Mucosa of rectum (tissue), 2 donors: ENCODE measurements at regions not wholly inside any gene's neighbourhood (a gene's known extent, or its start where the extent isn't known, plus 50 kb on each side); places are given as distances from the start of the nearest gene placed in this dataset.
"Not testable (repeated sequence)": the region's sequence is repeated elsewhere in the genome, so short reads cannot be mapped to it uniquely, and the experiment has no call there.

Source experiments
- H3K27ac ChIP-seq, 2 donors: one replicate each; pipeline ENCODE4 v1.7.0; 2013; ENCODE audit warnings: inconsistent platforms in 2 of 2, low read depth in 2 of 2, low read length in 2 of 2
- H3K27me3 ChIP-seq, 2 donors: one replicate each; pipeline ENCODE4 v1.7.0; 2013; ENCODE audit warnings: low read length in 2 of 2; ENCODE audit not compliant: control insufficient read depth in 2 of 2, insufficient read depth in 2 of 2
- H3K36me3 ChIP-seq, 2 donors: one replicate each; pipeline ENCODE4 v1.7.0; 2013; ENCODE audit warnings: low read length in 2 of 2; ENCODE audit not compliant: control insufficient read depth in 2 of 2, insufficient read depth in 2 of 2
- H3K4me1 ChIP-seq, 2 donors: one replicate each; pipeline ENCODE4 v1.7.0; 2013; ENCODE audit warnings: low read length in 2 of 2, mild to moderate bottlenecking in 1 of 2; ENCODE audit not compliant: control insufficient read depth in 2 of 2, insufficient read depth in 2 of 2
- H3K4me3 ChIP-seq, 2 donors: one replicate each; pipeline ENCODE4 v1.7.0; 2013; ENCODE audit warnings: low read length in 2 of 2
- H3K9ac ChIP-seq, 2 donors: one replicate each; pipeline ENCODE4 v1.7.0; 2013; ENCODE audit warnings: low read length in 2 of 2, low read depth in 1 of 2, mild to moderate bottlenecking in 1 of 2
- H3K9me3 ChIP-seq, 2 donors: one replicate each; pipeline ENCODE4 v1.7.0; 2013; ENCODE audit warnings: low read length in 2 of 2; ENCODE audit not compliant: control insufficient read depth in 2 of 2
- donor health status: healthy.
- donor health status: Normal muscosa, but diverticular disease.

DNA sequence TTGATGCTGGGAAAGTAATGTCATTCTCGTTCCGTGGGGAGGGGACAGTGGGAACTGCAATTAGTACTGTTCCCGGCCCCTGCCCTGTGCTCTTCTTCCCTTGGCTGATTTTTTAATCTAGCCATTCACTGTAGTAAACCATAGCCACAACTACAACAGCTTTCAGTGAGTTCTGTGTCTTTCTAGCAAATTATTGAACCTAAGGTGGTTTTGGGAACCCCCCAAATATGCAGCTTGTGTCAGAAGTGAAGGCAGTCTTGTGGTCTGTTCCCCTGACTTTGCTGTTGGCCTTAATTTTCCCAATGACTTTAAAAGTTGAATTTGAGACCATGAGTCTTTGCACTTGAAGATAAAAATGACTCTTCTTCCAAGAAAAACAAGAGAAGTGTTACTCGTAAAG lies 114.3 kb upstream of the ETV6 start:
- no peaks in the 10 kb centered on the region for H3K27me3 ChIP-seq
- H3K27ac ChIP-seq = no peak overlapping the region
- no peak overlapping the region for H3K9ac ChIP-seq
- H3K4me3 ChIP-seq = no peak overlapping the region
- no peaks in the 10 kb centered on the region for H3K36me3 ChIP-seq
- no peaks in the 10 kb centered on the region for H3K9me3 ChIP-seq
- H3K4me1 ChIP-seq = no peaks in the 10 kb centered on the region

DNA sequence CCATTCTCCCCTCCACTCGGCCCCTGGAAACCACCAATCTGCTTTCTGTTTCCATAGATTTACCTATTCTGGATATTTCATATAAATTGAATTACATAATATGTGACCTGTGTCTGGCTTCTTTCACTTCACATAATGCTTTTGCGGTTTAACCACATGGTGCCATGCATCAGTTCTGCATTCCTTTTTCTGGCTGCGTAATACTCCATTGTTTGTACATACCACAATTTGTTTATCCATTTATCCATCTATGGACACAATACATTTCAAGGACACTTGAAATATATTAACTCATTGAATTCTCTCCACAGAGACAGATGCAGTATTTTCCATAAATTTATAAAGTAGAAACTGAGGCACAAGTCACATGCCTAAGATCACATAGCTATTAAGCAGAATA lies 110.3 kb upstream of the ETV6 start:
- Histone ChIP-seq H3K4me3 (no peak overlapping the region), H3K27me3 (no peaks in the 10 kb centered on the region), H3K4me1 (no peaks in the 10 kb centered on the region), H3K9me3 (no peaks in the 10 kb centered on the region), H3K27ac (no peak overlapping the region), H3K36me3 (no peaks in the 10 kb centered on the region), H3K9ac (no peak overlapping the region)

DNA sequence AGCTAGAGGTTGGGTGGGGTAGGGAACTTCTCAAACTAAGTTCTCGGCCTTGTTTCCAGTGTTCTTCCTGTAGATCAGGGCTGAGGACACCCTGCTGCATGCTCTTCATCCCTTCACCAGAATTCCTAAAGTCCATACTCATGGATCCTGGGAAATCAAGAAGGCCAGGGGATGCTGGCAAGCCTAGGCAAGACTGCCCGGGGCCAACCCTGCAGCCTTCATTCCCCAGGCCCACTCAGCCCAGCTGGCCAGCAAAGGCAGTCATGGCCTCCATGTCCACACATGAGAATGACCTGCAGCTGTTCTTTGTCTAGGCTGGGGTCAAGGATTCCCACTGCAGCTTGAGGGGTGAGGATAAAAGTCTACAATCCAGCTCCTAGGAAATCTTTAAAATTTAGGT lies 109.3 kb upstream of the ETV6 start:
- Histone ChIP-seq H3K9me3 (no peaks in the 10 kb centered on the region), H3K4me1 (no peaks in the 10 kb centered on the region), H3K4me3 (no peak overlapping the region)

DNA sequence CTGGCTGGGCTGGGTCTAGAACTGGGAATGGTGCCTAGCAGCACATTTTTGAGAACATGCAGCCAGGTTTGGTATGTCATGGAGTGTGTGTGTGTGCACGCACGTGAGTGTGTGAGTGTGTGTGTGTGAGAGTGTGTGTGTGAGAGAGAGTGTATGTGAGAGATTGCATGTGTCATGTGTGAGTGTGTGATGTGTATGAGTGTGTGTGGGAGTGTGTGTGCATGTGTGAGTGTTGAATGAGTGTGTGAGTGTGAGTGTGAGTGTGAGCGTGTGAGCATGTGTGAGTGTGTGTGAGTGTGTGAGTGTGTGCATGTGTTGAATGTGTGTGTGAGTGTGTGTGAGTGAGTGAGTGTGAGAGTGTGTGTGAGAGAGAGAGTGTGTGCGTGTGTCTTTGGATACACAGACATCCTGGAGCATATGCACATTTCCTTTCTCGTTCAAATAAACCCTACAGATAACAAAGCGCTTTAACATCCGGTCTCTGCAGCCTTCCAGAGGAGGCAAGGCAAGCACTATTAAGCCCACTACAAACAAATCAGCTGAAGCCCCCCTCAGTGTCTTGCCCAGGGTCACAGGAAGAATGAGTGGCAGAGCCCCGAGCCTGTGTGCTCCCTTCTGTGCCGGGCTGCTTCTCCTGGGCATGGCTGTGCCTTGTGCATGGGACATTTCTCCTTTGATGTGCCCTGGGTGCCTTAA lies 108.7 kb upstream of the ETV6 start:
- Histone ChIP-seq H3K36me3 (no peaks in the 10 kb centered on the region), H3K4me3 (no peak overlapping the region), H3K9ac (no peak overlapping the region), H3K27me3 (no peaks in the 10 kb centered on the region), H3K4me1 (peaks cover 0 to 3% of the 10 kb centered on the region in 2 donors), H3K9me3 (no peaks in the 10 kb centered on the region), H3K27ac (no peak overlapping the region)

More for the DNA sequence above, 109.3 kb upstream of the ETV6 start:
- no peaks in the 10 kb centered on the region for H3K27me3 ChIP-seq
- H3K36me3 ChIP-seq = no peaks in the 10 kb centered on the region
- H3K9ac ChIP-seq = no peak overlapping the region
- H3K27ac ChIP-seq = no peak overlapping the region

DNA sequence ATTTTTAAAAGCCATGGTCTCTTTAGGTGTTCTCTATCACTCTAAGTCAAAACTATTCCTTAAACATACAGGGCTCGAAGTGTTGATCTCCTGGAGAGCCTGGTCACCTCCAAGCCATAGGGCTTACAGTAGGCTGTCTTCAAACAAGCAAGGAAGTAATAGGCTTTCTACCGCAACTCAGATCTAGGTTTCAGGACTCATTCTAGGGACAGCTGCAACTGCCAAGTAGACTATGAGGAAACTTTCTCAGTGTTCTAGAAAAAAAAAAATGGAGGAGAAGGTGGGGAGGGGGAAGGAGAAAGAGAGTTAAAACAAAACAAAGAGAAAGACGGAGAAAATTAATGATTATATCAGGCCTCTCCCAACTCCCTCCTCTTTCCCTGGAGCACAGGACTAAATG lies 106.9 kb upstream of the ETV6 start:
- Histone ChIP-seq H3K9ac (no peak overlapping the region), H3K4me3 (no peak overlapping the region), H3K27me3 (no peaks in the 10 kb centered on the region)

DNA sequence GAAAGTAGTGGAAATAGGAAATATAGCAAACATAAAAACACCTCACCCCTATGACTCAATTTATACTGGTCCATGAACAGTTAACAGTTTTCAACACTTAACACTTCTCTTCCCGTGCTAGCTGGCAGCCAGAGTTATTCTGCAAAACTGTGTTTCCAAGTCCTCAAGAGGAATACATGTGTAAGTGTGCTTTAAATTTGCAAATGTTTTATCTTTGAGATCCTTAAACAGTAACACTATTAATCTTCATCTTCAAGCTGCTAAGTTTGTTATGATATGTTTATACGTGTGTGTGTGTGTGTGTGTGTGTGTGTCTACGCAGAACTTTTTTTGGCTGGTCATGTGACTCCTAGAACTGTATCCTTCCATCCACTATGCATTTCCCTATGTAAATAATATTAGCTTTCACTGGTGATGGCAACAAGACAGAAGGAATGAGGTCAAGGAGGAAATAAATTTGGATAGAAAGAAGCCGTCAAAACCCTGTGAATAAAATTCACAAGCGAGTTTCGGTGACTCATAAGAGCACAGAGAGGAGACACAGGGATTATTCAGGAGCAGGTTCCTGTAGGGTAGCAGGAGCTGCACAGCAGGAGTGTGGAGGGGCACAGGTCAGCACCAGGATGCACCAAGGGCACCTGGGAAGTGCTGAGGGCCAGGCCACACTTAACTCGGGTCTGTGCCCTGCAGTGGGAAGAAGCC lies 105.9 kb upstream of the ETV6 start:
- Histone ChIP-seq H3K27me3 (no peaks in the 10 kb centered on the region), H3K4me1 (peaks cover 0 to 3% of the 10 kb centered on the region in 2 donors), H3K36me3 (no peaks in the 10 kb centered on the region), H3K27ac (no peak overlapping the region), H3K9ac (no peak overlapping the region), H3K9me3 (no peaks in the 10 kb centered on the region), H3K4me3 (no peak overlapping the region)

More for the DNA sequence above, 106.9 kb upstream of the ETV6 start:
- Histone ChIP-seq H3K27ac (no peak overlapping the region), H3K4me1 (peaks cover 0 to 3% of the 10 kb centered on the region in 2 donors), H3K9me3 (no peaks in the 10 kb centered on the region), H3K36me3 (no peaks in the 10 kb centered on the region)

DNA sequence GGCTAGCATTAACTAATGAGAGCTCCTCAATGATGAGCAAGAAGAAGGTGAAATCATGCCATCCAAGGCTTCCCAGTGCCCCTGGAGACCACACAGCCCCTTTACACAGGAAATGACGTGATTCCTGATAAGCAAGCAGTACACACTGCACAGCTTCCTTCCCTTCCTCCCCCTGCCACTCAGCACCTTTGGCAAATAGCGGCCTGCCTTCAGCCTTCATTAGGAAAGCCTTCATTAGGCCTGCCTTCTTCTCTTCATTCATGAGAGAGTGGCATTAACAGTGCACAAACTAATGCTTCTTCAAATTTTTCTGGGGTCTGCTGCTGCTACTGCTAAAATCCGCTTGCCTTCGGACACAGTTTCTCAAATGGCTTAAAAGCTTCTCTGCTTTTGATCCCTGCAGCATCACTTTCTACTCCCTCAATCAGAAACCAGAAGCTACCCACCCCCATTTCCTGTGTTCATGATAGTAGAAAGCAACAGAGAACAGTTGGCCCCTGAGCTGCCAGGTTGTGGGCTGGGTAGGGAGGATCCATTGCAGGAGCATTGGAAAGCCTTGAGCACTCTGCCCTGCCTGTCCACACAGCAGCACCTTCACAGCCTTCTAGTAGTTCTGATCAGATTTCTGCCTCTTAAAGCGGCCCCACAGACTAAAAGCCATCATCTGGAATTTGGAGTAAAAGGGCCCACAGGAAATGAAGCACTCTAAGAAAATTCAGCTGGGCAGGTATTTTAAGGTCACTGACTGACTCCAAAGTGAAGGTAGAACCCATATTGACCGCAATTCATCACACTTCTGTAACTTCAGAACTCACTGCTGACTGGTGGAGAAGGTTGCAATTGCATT lies 103.8 kb upstream of the ETV6 start:
- Histone ChIP-seq H3K36me3 (no peaks in the 10 kb centered on the region), H3K27ac (no peak overlapping the region), H3K27me3 (no peaks in the 10 kb centered on the region), H3K9ac (no peak overlapping the region), H3K4me1 (peaks cover 0 to 3% of the 10 kb centered on the region in 2 donors), H3K4me3 (no peak overlapping the region), H3K9me3 (no peaks in the 10 kb centered on the region)

DNA sequence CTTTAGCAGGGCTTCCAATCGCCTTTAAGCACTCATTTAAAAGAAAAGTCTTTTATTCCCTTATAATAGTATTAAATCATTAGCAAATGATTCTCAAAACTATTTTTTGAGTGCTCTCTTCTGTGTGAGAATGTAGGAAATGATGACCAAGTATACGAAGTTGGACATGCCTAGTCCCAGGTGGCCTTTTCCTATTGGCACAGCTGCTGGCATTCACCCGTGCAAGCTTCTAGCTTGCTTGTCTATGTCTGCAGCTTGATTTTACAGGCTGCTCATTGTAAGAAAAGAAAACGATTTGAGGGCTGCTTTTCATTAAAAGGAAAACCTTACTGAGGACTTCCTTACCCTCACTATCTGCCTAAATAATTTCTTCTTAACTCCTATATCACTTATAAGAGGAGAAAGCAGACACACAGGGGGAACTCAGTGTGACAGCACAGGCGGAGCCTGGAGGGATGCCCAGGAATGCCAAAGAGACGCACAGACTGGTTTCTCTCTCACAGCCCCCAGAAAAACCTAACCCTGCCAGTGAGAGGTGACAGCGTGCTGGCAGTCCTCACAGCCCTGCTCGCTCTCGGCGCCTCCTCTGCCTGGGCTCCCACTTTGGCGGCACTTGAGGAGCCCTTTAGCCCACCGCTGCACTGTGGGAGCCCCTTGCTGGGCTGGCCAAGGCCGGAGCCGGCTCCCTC lies 102.7 kb upstream of the ETV6 start:
- H3K9me3 ChIP-seq, H3K4me1 ChIP-seq, H3K27me3 ChIP-seq, H3K36me3 ChIP-seq, H3K9ac ChIP-seq, H3K27ac ChIP-seq: not testable (repeated sequence)
- H3K4me3 ChIP-seq = peak overlapping the region in 1 of 2 donors; percentile 39

DNA sequence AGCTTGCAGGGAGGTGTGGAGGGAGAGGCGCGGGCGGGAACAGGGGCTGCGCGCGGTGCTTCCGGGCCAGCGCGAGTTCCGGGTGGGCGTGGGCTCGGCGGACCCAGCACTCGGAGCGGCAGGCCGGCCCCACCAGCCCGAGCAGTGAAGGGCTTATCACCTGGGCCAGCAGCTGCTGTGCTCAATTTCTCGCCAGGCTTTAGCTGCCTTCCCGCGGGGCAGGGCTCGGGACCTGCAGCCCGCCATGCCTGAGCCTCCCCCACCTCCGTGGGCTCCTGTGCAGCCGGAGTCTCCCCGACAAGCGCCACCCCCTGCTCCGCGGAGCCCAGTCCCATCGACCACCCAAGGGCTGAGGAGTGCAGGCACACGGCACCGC lies 102.2 kb upstream of the ETV6 start:
- H3K27ac ChIP-seq, H3K36me3 ChIP-seq, H3K9ac ChIP-seq, H3K27me3 ChIP-seq, H3K4me1 ChIP-seq, H3K9me3 ChIP-seq: not testable (repeated sequence)
- H3K4me3 ChIP-seq = peak overlapping the region in 1 of 2 donors; percentile 39

DNA sequence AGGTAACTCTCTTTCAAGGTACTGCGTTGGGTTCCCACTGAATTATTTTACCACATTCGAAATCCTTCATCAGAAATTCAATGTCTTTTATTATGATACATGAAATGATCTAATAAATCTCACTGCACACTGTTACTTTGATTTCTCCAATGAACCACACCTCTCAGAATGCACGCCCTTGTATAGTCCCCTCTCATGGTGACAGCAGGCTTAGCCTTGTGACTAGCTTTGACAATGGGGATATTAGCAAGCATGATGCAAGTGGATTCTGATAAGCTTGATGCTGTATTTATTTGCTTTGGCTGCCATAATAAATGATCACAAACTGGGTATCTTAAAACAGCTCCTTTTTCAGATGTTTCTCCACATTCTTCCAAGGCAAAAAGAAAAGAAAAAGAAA lies 100.4 kb upstream of the ETV6 start:
- Histone ChIP-seq H3K27ac (no peak overlapping the region), H3K9me3 (no peaks in the 10 kb centered on the region)

More for the DNA sequence above, 100.4 kb upstream of the ETV6 start:
- H3K27me3 ChIP-seq = no peaks in the 10 kb centered on the region
- no peaks in the 10 kb centered on the region for H3K36me3 ChIP-seq
- H3K4me3 ChIP-seq = no peak overlapping the region
- peaks cover 1 to 3% of the 10 kb centered on the region in 2 donors for H3K4me1 ChIP-seq
- H3K9ac ChIP-seq = no peak overlapping the region
